ENCODE measurements at regions not wholly inside any gene's neighbourhood (a gene's known extent, or its start where the extent isn't known, plus 50 kb on each side); places are given as distances from the start of the nearest gene placed in this dataset.
A peak's percentile ranks its signal among the peaks of the same experiment; 100 is the strongest.

DNA sequence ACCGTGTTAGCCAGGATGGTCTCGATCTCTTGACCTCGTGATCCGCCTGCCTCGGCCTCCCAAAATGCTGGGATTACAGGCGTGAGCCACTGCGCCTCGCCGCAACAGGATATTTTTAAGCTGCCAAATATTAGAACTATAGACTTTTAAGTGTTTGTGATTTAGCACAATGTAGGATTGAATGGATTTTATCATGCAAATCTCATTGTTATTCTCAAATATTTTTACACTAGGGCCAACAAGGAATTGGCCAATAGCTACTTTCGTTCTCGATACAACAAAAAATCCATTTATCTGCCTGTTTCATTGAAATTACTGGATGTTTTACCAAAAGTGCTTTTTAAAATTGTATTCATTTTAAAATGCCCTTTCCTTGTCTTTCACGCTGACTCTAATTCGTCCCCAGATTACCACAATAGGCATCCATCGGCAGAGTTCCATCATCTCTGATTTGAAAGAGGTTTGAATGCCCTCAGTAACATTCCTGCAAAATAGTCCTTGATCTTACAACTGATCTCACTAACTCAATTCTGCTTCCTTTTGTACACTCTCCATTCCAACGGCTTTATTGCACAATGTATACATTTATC is 99.6 kb upstream of the ROBO2 start:
- no peak for DNase-seq

DNA sequence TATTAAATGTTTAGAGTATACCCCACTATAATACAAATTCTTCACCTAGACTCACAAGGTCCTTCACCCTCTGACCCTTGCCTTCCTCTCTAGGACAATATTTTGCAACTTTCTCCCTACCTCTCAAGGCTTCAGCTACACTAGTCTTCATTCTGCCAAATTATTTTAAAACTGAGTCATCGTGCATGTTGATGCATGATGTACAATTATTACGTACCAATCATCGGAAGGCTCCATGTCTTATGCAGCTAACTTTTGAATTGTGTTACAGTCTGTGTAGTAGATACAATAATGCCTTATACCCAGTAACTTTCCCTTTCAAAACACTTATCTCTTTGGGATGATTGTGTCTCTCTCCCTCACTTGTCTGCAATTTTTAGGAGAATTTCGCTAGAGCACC is 98.5 kb upstream of the ROBO2 start:
- no peak for DNase-seq

DNA sequence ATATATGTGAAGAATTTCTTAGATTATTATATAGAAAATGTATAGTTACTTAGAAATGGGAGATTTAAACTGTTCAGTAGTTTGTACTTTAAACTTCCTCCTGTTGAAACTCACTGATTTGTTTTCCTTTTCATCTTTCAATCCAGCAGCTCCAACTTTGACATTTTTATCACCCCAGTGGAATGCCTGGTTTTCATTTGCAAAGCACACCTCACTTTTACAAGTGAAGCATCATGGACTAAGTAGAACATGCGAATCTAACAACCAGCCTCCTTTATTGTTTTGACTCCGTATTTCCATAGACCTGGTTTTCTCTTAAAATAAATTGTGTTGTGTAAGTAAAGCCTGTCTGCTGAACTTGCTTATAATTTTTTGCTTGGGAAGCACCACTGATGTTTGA is 97.8 kb upstream of the ROBO2 start:
- no peak for DNase-seq

DNA sequence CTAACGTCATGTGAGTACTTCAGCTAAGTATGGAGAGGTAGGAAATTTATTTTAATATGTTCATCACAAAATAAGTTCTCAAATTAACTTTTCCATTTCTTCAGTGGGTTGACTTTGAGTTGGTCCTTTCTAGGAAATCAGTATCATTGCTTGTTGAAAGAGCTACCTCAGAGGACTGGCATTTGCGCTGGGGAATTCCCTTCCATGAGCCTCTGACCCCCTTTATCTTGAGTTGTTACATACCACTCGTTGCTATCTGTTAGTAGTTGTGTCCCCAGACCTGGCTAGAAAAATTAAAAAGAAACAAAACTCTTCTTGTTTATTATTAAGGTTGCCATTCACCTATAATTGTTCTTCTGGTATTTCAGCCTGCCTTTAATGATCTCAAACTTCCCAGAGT is 96.8 kb upstream of the ROBO2 start:
- DNase-seq = no peak

DNA sequence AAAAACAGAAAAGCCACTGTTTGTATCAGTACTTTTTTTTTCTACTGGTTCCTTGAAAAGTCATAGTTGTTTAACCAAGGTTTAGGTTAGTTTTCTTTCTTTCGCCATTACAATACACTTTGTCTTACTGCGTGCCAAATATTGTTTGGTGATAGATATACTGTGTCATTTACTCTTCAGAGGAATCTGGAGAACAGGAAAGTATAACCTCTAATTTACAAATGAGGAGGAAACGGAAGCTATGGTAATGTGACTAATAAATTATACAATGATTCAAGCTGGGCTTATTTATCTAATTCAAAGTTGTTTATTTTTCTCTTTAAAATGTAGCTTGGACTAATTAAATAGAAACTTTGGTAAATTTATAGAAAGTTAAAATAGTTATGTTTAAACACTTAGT is 96.2 kb upstream of the ROBO2 start:
- DNase-seq = no peak

DNA sequence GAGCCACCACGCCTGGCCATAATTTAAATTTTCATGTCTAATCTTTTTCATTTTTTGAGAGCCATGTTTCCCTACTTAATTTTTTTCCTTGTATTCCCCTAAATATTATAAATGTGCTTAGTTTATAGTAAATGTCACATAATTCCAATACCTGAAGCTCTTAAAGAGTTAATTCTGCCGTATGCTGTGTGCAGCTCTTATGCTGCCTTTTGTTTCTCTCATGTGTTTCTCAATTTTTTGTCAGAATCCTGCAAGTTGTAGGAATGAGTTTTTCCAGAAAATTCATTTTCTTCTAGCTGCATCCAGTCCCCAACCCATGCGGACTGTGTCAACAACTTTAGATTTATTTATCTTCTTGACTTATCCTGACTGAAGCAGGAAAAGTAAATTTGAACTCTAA is 90.9 kb upstream of the ROBO2 start:
- DNase-seq = no peak

DNA sequence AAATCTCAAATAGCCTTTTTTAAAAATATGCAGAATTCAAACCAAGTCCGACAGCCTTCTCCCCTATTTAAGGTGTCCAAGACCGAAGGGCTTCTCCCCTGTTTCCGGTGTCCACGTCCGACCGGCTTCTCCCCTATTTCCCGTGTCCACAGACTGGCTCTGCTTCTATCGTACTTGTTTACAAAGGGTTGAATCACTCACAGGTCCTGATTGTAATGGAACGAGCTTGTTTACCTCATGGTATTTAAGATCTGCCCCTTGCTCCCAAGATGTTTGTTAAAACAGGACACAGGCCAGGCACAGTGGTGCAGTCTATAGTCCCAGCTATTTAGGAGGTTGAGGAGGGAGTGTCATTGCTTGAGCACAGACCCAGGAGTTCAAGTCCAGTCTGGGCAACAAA is 90.4 kb upstream of the ROBO2 start:
- no peak for DNase-seq

DNA sequence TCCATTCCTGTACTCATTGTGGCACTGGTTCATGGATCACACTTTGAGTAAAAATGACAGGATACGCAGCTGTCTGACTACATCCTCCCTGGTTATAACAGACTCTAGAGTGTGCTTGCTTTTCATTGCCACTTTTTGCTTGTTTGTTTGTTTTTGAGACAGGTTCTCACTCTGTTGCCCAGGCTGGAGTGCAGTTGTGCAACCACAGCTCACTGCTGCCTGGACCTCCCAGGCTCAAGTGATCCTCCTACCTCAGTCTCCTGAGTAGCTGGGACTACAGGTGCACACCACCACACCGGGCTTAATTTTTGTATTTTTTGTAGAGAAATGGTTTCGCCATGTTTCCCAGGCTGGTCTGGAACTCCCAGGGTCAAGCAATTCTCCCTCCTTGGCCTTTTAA is 89.3 kb upstream of the ROBO2 start:
- DNase-seq = no peak

DNA sequence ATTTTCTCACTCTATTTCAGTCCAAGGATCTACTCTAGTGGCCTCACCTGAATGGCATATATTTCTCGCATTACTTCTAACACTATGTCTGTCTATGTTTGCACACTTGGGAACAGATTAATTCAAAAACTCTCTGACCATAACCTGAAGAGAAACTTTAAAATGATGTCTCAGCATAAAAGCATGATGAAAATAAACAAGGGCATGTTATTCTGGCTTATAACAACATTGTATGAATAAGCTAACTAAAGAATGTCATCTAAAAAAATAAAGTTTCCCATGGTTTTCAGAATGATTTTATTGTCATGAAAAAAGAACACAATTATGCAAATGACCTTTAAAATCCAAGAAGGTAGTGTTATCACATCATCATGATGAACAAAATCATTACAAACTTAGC is 85.5 kb upstream of the ROBO2 start:
- DNase-seq = no peak

DNA sequence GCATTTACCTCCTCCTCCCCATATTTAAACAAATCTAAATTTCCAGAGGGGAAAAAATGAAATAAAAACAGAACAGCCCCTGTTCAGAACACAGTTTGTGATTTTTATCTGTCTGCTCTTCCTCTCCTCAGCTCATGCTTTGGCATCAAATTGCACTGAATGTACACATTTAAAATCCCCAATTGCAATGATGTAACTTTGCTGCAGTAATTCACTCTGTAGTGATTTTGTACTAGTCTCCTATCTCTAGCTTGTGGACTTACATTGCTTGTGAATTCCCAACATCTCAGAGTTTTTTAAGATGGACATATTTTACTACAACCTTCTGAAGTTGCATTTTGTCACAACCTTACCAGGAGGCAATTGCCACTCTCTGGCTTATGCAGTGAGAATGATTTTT is 81.6 kb upstream of the ROBO2 start:
- no peak for DNase-seq

DNA sequence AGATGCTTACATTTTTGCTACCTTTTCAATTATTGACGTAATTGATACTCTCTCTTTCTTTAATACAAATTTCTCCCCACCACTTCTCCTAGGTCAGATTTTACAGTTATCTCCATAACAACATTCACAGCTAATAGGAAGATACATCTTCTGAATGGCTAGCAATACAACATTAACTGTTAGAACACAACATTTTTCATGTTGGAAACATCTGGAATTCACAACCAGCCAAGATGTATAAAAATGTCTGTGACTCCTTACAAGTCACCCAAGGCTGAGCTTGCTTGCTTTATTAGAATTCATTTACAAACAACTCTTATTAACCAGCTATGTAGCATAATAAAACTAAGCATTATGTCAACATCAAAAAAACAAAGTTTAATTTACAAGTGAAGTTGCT is 81.0 kb upstream of the ROBO2 start:
- DNase-seq = no peak

DNA sequence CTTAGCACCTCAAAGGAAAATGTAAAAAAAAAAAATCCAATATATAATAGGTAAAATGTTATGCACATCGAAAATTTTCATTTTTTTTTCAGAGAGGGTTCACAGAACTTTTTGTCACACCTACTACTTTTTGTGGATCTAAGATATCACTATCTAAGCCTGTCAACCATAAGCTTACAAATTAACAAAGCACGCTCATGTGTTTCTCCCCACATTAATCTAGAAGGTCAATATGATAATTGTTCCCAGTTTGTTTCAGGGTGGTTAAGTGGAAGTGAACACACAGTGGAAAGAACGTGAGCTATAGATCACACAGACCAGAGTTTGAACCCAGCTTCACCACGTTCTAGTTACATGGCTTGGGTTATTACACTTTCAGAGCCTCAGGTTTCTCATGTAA is 78.6 kb upstream of the ROBO2 start:
- DNase-seq = no peak

DNA sequence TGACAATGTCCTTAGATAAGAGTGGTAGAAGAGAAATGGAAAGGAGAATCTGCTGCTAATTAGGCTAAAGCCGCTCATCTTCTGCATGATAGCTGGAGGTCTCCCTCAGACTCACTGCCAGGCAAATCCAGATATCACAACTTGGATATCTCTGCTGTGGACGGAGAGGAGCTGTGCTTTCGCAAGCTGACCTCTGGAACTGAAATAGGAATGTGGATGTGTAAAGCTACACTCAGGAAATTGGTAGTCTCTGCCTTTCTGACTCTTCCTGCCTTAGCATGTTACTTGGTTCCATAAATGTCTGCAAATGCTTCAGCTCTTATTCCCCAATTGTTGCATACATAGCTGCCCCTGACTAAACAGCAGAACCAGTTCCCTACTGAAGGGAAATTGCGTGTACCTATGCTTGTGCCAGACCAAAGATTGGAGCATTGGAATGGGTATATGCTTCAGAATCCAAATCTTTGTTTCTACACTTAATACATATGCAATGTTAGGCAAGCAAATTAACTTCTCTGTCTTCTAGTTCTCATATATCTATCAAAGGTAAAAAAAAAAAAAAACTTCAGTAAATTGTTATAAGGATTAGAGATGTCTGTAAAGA is 74.7 kb upstream of the ROBO2 start:
- DNase-seq = no peak

DNA sequence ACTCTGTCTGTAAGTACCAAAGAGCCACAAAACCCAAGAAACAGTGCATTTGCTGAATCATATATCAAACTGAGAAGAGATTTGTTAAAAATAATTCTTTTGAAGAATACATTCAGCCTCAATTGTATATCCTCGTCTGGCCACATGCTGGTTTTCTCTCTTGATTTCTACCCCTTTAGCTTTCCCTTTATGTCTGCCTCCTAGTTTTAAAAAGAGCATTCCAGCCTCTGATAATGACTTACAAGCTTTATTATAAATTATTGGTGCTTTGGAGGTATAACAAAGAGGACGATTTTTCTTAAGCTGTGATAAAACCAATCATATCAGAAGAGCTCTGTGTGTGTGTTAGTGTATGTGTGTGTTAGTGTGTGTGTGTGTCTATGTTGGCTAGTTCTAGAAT is 70.4 kb upstream of the ROBO2 start:
- no peak for DNase-seq

DNA sequence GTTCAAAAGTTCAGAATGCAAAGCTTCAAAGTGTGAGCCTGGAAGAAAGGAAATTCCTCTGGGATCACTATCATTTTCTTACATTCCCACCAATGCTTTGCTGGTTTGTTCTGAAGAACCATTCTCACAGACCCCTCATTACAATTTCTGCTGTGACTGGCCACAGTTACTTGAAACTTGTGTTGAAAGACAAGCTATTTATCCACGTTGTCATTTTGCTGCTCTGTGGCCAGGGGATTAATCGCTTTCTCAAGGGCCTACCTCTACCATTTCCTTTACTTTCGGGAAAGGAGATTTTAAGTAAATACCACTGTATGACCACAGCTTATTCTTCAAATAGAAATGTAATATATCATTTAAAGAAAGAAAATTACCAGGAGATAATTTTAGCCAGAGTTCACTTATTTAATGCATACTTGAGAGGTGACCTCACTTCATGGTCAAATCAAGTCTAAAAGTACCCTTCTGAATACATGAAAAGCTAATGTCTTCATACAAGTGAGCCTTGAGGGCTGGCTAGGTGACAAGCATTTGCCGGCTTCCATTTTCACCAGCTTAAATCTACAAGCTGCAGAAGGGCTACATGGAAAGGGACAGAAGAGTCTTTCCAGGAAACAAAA is 69.8 kb upstream of the ROBO2 start:
- DNase-seq = peak; percentile 14

DNA sequence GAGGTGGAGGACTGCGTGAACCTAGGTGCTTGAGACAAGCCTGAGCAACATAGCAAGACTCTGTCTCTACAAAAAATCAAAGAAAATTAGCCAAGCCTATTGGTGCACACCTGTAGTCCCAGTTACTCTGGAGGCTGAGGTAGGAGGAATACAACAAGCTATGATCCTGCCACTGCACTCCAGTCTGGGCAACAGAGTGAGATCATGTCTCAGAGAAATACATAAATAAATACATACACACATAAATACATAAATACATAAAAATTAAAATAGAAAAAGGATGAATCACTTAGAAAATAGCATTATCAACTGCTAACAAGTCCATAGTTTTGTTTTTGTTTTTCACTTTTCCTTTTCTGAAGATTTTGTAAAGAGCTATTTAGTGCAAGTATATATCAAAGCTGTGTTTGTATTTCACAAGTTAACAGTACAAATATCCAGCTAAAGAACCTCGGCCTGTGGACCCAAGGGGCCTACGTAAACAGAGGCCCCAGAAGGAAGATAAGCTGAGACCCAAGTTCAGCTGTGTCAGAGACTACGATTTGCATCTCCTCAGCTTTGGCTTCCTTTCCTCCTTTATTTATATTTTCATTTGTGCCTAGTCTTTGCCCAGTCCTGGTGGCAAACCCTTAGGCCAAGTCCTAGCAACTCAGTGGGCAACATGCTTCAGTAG is 67.1 kb upstream of the ROBO2 start:
- DNase-seq = no peak

DNA sequence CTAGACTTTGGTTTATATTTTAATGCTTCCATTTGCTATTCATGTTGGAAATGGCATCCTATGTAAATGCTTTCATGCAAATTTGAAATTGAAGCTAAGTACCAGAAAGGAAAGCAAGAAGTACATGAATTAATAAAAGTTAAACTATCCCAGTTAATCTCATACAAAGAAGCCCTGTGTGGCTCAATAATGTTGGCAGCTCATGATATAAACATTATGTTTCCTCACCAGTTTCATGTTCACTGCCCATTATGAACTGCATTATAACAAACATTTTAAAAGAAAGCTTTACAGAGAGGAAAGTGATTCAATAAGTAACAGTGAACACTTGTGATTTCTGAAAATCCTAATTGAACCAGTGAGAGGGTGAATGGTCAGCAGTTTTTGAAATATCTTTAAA is 62.9 kb upstream of the ROBO2 start:
- DNase-seq = no peak

DNA sequence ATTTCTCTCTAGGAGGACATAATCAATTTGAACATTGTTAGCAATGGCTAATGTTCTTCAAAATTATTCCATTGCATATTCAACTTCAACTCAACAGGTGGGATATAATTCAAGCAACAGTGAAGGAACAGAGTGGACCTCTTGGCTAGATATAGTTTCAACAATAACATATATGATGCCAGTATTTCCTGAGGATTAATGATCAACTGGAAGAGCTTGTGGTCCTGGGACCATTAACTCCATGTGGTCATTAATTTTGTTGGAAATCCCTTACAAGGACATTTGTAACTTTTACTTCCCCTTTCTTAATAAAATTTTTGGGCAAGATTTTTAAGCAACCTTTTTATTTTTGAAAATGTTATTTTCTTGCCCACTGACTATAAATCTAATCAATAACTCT is 54.3 kb upstream of the ROBO2 start:
- no peak for DNase-seq

DNA sequence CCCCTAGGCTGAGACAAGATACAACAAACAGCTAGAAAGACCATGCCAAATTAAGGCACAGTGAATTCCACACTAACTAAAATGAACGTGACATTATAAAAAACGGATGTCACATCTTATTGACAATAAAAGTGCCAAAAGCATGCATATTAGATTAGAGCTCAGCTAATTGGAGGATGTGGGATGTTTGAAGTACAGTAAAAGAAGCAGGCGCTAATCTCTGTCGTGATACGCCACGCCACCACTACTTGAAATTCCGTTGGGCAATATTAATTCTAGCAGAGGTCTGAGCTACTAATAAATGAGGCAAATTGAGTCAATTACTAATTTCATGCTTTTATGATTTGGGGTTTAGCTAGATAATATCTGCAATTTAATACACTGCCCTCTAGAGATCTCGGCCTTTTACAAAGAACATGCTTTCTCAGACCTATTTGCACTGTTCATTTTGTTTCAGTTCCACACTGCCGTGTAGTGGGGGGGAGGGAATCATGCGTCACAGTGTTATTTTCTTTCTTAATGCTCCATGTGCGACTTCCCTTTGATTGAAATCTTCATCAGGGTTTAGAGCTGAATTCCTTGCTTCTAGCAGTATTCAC is 52.9 kb upstream of the ROBO2 start:
- no peak for DNase-seq
